ENCODE measurements at regions not wholly inside any gene's neighbourhood (a gene's known extent, or its start where the extent isn't known, plus 50 kb on each side); places are given as distances from the start of the nearest gene placed in this dataset.

- Histone ChIP-seq H3K4me3 (no peak overlapping the region), H3K4me1 (no peaks in the 10 kb centered on the region), H3K36me3 (no peaks in the 10 kb centered on the region), H3K27me3 (no peaks in the 10 kb centered on the region), H3K9me3 (no peaks in the 10 kb centered on the region), H3K27ac (no peak overlapping the region)
- DNase-seq: no peak
- intact Hi-C loops (cut with DNase I; ENCODE audit: low total_unique reads): no loop called here
- TF ChIP-seq CTCF (IDR thresholded peaks at IDR 0.05) (no peak), POLR2A (IDR thresholded peaks at IDR 0.05) (no peak)
Measured at GRCh38 chr17:71320009-71320796, 800.6 kb upstream of the SOX9 start.

GRCh38 chr17:71325117-71325516 lies 795.7 kb upstream of the SOX9 start:
- Histone ChIP-seq H3K4me1 (no peaks in the 10 kb centered on the region), H3K27ac (no peak overlapping the region), H3K9me3 (no peaks in the 10 kb centered on the region), H3K36me3 (no peaks in the 10 kb centered on the region), H3K4me3 (no peak overlapping the region), H3K27me3 (no peaks in the 10 kb centered on the region)
- intact Hi-C loops (cut with DNase I; ENCODE audit: low total_unique reads): no loop called here
- no peak for DNase-seq
- TF ChIP-seq POLR2A (IDR thresholded peaks at IDR 0.05): no peak

DNA sequence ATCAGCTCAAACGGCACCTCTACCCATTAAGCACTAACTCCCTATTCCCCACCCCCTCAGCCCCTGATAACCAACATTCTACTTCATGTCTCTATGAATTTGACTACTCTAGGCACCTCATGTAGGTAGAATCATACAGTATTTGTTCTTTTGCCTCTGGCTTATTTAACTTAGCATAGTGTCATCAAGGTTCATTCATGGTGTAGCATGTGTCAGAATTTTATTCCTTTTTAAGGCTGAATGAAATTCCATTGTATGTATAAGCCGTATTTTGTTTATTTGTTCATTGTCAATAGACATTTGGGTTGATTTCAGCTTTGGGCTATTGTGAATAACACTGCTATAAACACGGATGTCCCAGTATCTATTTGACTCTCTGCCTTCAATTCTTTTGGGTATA lies 794.9 kb upstream of the SOX9 start:
- H3K36me3 ChIP-seq: no peaks in the 10 kb centered on the region

DNA sequence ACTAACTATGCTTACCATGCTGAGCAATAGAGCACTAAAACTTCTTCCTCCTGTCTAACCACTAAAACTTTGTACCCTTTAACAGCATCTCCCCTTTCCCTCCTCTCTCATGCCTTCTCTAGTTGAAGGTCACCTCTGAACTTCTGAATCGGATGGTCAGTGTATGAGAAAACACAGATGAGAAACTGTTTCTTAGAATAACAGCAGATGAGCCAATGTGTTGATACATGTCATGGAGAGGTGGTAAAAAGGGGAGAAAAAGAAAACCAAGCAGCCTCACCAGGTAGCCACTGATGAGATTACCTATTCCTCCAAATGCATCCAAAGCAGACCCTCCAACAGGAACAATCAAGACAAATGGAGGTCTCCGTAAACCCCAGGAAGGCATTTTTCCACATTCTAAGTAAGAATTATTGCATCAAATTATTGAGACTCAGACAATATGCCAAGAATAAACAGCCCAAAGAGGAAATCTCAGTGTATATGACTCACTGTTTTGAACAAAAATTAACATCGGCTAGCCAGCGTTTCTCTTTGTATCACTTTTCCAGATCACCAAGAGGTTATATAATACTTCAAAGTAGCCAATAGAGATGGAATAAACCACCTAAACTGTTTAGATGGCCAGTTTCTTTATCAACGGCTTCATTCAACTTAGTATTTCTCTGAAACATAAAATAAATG lies 793.3 kb upstream of the SOX9 start:
- Histone ChIP-seq H3K4me1 (no peaks in the 10 kb centered on the region), H3K27me3 (no peaks in the 10 kb centered on the region), H3K27ac (no peak overlapping the region), H3K4me3 (no peak overlapping the region), H3K9me3 (no peaks in the 10 kb centered on the region), H3K36me3 (no peaks in the 10 kb centered on the region)
- intact Hi-C loops (cut with DNase I; ENCODE audit: low total_unique reads): no loop called here
- TF ChIP-seq CTCF (IDR thresholded peaks at IDR 0.05) (no peak), POLR2A (IDR thresholded peaks at IDR 0.05) (no peak)
- no peak for DNase-seq

More for the DNA sequence above, 794.9 kb upstream of the SOX9 start:
- no peaks in the 10 kb centered on the region for H3K9me3 ChIP-seq
- no peak for DNase-seq
- H3K27me3 ChIP-seq: no peaks in the 10 kb centered on the region
- H3K4me3 ChIP-seq: no peak overlapping the region
- intact Hi-C loops (cut with DNase I; ENCODE audit: low total_unique reads): no loop called here
- TF ChIP-seq POLR2A (IDR thresholded peaks at IDR 0.05) (no peak), CTCF (IDR thresholded peaks at IDR 0.05) (no peak)
- no peak overlapping the region for H3K27ac ChIP-seq
- no peaks in the 10 kb centered on the region for H3K4me1 ChIP-seq

GRCh38 chr17:71329310-71330098 lies 791.3 kb upstream of the SOX9 start:
- intact Hi-C loops (cut with DNase I; ENCODE audit: low total_unique reads): no loop called here
- no peak for DNase-seq
- no peak for TF ChIP-seq POLR2A (IDR thresholded peaks at IDR 0.05)
- TF ChIP-seq CTCF (IDR thresholded peaks at IDR 0.05): no peak
- H3K27ac ChIP-seq: no peak overlapping the region
- no peaks in the 10 kb centered on the region for H3K36me3 ChIP-seq
- H3K9me3 ChIP-seq: no peaks in the 10 kb centered on the region
- H3K4me3 ChIP-seq: no peak overlapping the region
- no peaks in the 10 kb centered on the region for H3K27me3 ChIP-seq
- H3K4me1 ChIP-seq: no peaks in the 10 kb centered on the region

Data from uterus (tissue), 3 donors.